ENCODE measurements at regions not wholly inside any gene's neighbourhood (a gene's known extent, or its start where the extent isn't known, plus 50 kb on each side); places are given as distances from the start of the nearest gene placed in this dataset.

GRCh38 chr11:38160433-38160832 is 1562.4 kb upstream of the RAG2 start:
- H3K4me2 ChIP-seq (ENCODE audit: low read depth, low read length): no peak overlapping the region
- H2AFZ ChIP-seq (ENCODE audit: low read length): no peak overlapping the region
- ATAC-seq (no peak), FAIRE-seq (no peak), DNase-seq (ENCODE audit: low spot score) (no peak)
- no peak overlapping the region for H3K9ac ChIP-seq (ENCODE audit: insufficient read depth, low read depth, low read length)
- H3K9me3 ChIP-seq (ENCODE audit: low read length): peaks cover 35% of the 10 kb centered on the region
- CTCF ChIA-PET (ENCODE audit: low intra/inter-chr PET ratio, low total read pairs): no interaction called here
- TF ChIP-seq ZNF317 (CRISPR knock-in tag; IDR thresholded peaks at IDR 0.05) (no peak), CREM (IDR thresholded peaks at IDR 0.05) (no peak), CREM (CRISPR knock-in tag; IDR thresholded peaks at IDR 0.05) (no peak), ZNF678 (CRISPR knock-in tag; IDR thresholded peaks at IDR 0.05) (no peak), ZC3H13 (CRISPR knock-in tag; IDR thresholded peaks at IDR 0.05) (no peak), SMC3 (IDR thresholded peaks at IDR 0.05; ENCODE audit: low read length) (no peak), ZNF468 (CRISPR knock-in tag; IDR thresholded peaks at IDR 0.05) (no peak), ZNF136 (CRISPR knock-in tag; IDR thresholded peaks at IDR 0.05; ENCODE audit: low read depth) (no peak), ATF5 (CRISPR knock-in tag; IDR thresholded peaks at IDR 0.05; ENCODE audit: low read depth) (no peak), HCFC1 (IDR thresholded peaks at IDR 0.05; ENCODE audit: low read depth, low read length) (no peak), MAF1 (CRISPR knock-in tag; IDR thresholded peaks at IDR 0.05; ENCODE audit: borderline replicate concordance) (no peak), TOPORS (CRISPR knock-in tag; IDR thresholded peaks at IDR 0.05) (no peak)
- no TSS peak for BruUV-seq (replicated peaks)
- in situ Hi-C loops (cut with HindIII; ENCODE audit: extremely low pct_ligation_motif_present, low pct_unique_long_range_greater_than_20kb): no loop called here
- no peak overlapping the region for H3K4me3 ChIP-seq (replicated peaks in 1 of 3; ENCODE audit: insufficient read depth in 1 of 3, low read depth in 2 of 3, low read length in 3 of 3)
- H3K27ac ChIP-seq (ENCODE audit: extremely low read length, insufficient read depth, low read length): no peak overlapping the region
- H3K79me2 ChIP-seq (ENCODE audit: insufficient read depth, low read length): no peaks in the 10 kb centered on the region
- no peaks in the 10 kb centered on the region for H3K36me3 ChIP-seq (replicated peaks in 1 of 2; ENCODE audit: control insufficient read depth in 1 of 2, insufficient read depth in 2 of 2, low read length in 2 of 2)
- no peaks in the 10 kb centered on the region for H3K4me1 ChIP-seq (ENCODE audit: insufficient read depth, low read length)
- POLR2A ChIA-PET: no interaction called here
- no peaks in the 10 kb centered on the region for H4K20me1 ChIP-seq (ENCODE audit: insufficient read depth, low read length)
- no peaks in the 10 kb centered on the region for H3K27me3 ChIP-seq (ENCODE audit: control insufficient read depth in 1 of 2, insufficient read depth in 2 of 2, low read length in 2 of 2)
- intact Hi-C loops (cut with micrococcal nuclease; ENCODE audit: unreplicated experiment): no loop called here

- Histone ChIP-seq H3K4me1 (ENCODE audit: insufficient read depth, low read length) (no peaks in the 10 kb centered on the region), H4K20me1 (ENCODE audit: insufficient read depth, low read length) (no peaks in the 10 kb centered on the region), H3K4me3 (replicated peaks in 1 of 3; ENCODE audit: insufficient read depth in 1 of 3, low read depth in 2 of 3, low read length in 3 of 3) (no peak overlapping the region), H3K9ac (ENCODE audit: insufficient read depth, low read depth, low read length) (no peak overlapping the region), H3K27me3 (ENCODE audit: control insufficient read depth in 1 of 2, insufficient read depth in 2 of 2, low read length in 2 of 2) (no peaks in the 10 kb centered on the region), H3K79me2 (ENCODE audit: insufficient read depth, low read length) (no peaks in the 10 kb centered on the region), H3K27ac (ENCODE audit: extremely low read length, insufficient read depth, low read length) (no peak overlapping the region), H3K4me2 (ENCODE audit: low read depth, low read length) (no peak overlapping the region), H3K9me3 (ENCODE audit: low read length) (peaks cover 36% of the 10 kb centered on the region), H2AFZ (ENCODE audit: low read length) (no peak overlapping the region), H3K36me3 (replicated peaks in 1 of 2; ENCODE audit: control insufficient read depth in 1 of 2, insufficient read depth in 2 of 2, low read length in 2 of 2) (no peaks in the 10 kb centered on the region)
- no peak for TF ChIP-seq ZSCAN25 (CRISPR knock-in tag; IDR thresholded peaks at IDR 0.05)
- no peak for TF ChIP-seq ZBTB42 (CRISPR knock-in tag; IDR thresholded peaks at IDR 0.05)
- no peak for TF ChIP-seq TBP (CRISPR knock-in tag; IDR thresholded peaks at IDR 0.05)
- no peak for TF ChIP-seq SNAI1 (CRISPR knock-in tag; IDR thresholded peaks at IDR 0.05; ENCODE audit: borderline replicate concordance)
- no peak for TF ChIP-seq SOX6 (IDR thresholded peaks at IDR 0.05)
- no peak for TF ChIP-seq SOX6 (CRISPR knock-in tag; IDR thresholded peaks at IDR 0.05)
- TF ChIP-seq ZNF101 (CRISPR knock-in tag; IDR thresholded peaks at IDR 0.05; ENCODE audit: borderline replicate concordance, low read depth): no peak
- in situ Hi-C loops (cut with HindIII; ENCODE audit: extremely low pct_ligation_motif_present, low pct_unique_long_range_greater_than_20kb) (no loop called here), intact Hi-C loops (cut with micrococcal nuclease; ENCODE audit: unreplicated experiment) (no loop called here)
- ChIA-PET CTCF (ENCODE audit: low intra/inter-chr PET ratio, low total read pairs) (no interaction called here), POLR2A (no interaction called here)
- DNase-seq (ENCODE audit: low spot score) (no peak), FAIRE-seq (no peak), ATAC-seq (no peak)
- BruUV-seq (replicated peaks): no TSS peak
- 17% methylated on average over 2 of the region's 2 CpGs for WGBS (ENCODE audit: low lambda C conversion rate)
Measured at GRCh38 chr11:38159038-38159437, 1561.0 kb upstream of the RAG2 start.

Data from HepG2 (cell line).